NCI-H524 treated with DMSO at 0.1 percent for 48 hours (cell line): ENCODE measurements at regions not wholly inside any gene's neighbourhood (a gene's known extent, or its start where the extent isn't known, plus 50 kb on each side); places are given as distances from the start of the nearest gene placed in this dataset.

Experiments
- DNase-seq: peaks from one replicate; lab custom pipeline; 2025; lab: John Stamatoyannopoulos, UW

DNA sequence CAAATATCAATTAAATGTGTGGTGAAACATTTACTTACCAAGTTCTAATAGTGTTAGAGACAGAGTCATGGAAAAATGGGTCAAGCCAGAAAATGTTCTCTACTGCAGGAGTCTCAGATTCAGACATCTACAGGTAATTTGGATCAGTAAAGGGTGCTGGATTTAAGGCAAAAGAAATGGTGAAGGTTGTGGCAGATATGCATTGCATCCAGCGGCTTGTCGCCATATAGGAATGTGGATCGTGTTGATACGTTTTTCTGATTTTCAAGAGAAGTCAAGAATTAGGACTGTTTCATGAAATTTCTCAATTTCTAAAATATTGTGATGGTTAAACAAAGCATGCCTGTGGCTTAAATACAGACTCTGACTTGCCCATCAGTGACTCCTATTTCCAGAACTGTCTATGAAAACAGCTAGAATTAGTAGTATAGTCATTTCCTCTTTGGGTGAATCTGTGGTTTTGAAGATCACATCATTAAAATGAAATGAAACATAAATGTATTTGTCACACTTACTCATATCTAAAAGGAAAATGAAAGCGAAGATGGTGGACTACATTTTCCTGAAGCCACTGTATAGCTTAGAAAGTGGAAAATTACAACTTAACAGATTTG, 110.1 kb upstream of the VEGFC start:
- no peak for DNase-seq

- DNase-seq, result no peak
These were observed 114.0 kb upstream of the VEGFC start for GRCh38 chr4:176906709-176907108.

GRCh38 chr4:176910646-176911045, 117.9 kb upstream of the VEGFC start:
- DNase-seq, result no peak

GRCh38 chr4:176919631-176920030, 126.9 kb upstream of the VEGFC start:
- DNase-seq, result no peak

DNA sequence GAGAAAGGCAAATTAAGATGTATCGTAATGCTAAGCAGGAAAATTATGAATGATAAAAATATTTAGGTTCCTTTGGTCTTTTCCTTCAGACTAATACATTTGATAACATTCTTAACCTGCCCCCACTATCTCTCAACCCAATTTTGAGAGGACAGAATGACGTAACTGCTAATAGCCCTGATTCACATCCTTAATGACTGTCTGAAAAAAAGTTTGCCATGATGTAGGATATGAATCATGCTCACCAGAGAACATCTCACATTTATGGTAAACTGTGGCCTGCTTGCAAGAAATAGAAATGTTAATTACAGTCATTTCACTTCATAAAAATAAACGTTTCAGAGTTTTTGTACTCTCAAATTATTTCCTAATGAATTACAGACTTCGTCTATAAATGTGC, 128.0 kb upstream of the VEGFC start:
- no peak for DNase-seq

DNA sequence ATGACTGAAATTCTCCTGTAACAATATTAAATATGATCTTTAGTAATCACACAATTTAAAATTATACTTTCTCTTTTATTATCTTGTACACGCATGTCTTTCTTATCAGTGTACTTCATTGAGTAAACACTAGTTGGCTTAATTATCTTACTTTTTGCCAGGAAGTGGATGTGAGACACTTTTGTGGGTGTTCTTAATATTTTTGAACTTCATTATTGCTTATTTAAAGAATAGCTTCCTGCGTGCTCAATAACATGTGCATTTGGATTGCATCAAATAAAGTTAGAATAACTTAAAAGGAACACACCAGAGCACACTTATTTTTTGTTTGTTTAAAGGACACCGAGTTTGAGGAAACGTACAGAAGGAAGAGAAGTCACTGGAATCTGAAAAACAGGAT, 128.5 kb upstream of the VEGFC start:
- DNase-seq, result no peak

- no peak for DNase-seq
These were observed 131.5 kb upstream of the VEGFC start for GRCh38 chr4:176924238-176924637.

DNA sequence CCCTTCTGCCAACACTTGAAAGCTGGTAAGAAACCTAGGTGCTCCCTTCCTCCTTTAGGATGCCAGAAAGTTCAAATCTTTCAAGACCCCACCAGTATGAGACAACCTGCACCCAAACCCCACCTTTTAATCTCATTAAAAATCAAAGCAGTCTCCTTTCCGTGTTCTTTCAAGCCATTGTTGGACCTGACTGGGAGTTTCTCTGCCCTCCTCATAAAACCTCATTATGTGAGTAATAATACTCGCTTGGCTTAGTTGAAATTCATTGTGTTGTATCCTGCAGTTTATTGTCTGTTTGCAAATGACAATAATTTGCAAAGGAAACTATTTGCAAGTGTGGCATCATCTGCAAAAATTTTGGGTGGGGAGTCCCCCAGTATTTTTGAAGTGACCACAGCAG, 133.2 kb upstream of the VEGFC start:
- no peak for DNase-seq

DNA sequence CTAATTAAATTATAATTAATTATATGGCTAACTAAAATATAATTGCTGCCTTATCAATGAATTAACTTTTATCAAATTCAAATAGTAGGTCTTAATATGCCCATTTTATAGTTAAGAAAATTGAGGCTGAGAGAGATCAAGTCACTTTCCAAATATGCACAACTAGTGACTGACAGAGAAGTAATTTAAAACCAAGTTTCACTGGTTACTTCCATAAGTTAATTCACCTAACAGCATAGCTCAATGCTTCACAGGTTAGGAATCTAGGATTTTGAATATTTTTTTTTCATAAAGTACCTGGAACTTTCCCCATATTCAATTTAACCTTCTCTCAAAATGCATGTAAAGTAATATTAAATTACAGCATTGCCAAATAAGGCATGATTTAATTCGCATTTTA, 134.4 kb upstream of the VEGFC start:
- DNase-seq, result no peak

GRCh38 chr4:176927664-176928063, 134.9 kb upstream of the VEGFC start:
- DNase-seq, result no peak

GRCh38 chr4:176939445-176939844, 146.7 kb upstream of the VEGFC start:
- DNase-seq, result no peak

- DNase-seq, result no peak
These were observed 152.6 kb upstream of the VEGFC start for GRCh38 chr4:176945334-176945733.

DNA sequence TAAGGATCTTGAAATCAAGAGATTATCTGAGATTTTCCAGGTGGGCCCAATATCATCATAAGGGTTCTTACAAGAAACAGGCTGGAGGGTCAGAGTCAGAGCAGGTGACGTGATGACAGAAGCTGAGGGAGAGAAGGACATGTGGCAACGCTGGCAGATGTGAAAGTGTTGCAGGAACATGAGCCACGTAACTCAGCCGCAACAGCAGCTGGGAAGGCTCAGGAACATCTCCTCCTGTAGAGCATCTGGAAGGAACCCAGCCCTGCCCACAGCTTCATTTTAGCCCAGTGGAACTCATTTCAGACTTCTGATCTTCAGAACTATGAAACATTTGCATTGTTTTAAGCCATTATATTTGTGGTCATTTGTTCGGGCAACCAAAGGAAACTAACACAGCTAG, 156.3 kb upstream of the VEGFC start:
- no peak for DNase-seq

GRCh38 chr4:176953021-176953420, 160.3 kb upstream of the VEGFC start:
- DNase-seq, result no peak

GRCh38 chr4:176957353-176958118, 164.8 kb upstream of the VEGFC start:
- DNase-seq, result no peak

DNA sequence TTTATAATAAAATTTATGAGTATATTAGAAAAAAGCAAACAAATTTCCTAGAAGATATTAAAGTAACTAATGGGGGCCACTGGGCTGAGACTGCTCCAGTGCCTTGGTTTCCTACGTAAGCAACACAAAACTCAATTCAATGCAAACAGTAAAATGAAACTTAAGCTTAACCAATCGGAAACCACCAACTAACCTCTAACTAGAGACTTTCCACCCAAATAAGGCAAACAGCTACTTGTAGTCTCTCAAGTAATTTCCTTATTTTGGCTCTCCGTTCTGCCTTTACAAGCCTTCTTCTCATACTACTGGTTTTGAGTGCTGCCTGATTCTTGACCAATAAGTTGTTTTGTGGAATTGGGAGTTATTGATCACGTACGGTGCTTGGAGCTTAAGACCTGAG, 167.3 kb upstream of the VEGFC start:
- DNase-seq, result no peak

DNA sequence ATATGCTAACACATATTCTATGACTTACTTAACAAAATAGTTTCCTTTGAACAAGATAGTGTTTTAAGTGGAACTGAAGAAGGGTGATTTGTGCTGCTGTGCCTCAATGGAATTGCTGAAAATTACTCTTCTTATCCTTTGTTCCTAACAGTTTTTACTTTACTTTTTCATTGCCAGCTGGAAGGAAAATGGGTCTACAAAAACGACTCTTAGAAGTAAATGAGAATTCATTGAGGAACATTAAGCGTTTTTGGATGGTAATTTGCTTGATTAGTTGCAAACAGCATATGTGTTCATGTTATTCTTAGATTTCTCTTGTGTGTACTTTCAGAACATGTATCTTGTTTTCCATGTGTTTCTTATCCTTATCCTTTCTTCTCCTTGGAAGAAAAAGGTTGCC, 170.4 kb upstream of the VEGFC start:
- DNase-seq, result no peak

DNA sequence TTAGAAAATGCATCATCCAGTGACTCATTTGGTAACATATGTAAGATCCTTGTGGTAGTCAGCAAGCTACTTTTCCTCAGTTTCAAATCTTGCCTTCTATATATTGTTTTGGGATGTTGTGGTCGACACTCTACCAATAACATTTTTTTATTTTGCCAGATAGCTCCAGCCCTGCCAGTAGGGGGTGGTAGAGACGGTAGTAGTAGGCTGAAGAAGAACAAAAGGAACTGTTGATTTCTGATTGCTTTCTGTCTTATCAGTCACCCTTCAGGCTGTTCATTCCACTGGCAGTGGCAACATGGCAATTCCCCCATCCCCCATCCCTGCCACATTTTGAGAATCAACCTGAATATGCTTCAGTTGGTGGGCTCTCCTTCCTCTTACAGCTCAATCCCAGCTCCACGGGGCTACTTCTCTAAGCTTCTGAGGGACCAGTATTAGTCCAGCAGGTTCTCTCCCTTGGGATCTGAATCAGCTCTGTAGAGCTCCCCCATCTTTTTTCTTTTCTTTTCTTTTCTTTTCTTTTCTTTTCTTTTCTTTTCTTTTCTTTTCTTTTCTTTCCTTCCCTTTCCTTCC, 171.5 kb upstream of the VEGFC start:
- no peak for DNase-seq

DNA sequence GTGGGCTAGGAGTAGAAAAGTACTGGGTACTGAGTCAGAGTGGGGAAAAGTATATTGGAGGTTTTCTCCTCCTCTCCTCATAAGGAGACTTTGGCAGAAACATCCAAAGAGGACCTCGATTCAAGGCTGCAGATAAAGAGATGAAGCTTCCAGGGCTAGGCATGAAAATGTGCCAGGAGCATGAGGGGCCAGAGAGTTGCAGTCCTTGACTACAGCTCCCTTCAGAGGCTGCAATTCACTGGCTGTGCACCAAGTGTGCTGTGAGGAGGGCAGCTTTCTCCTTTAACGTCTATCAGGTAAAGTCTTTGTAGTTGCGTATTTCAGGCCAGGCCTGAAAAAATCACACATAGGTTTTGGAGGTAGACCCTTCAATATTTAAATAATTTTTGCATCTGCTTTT, 174.9 kb upstream of the VEGFC start:
- no peak for DNase-seq

- no peak for DNase-seq
These were observed 175.4 kb upstream of the VEGFC start for GRCh38 chr4:176968094-176968493.

DNA sequence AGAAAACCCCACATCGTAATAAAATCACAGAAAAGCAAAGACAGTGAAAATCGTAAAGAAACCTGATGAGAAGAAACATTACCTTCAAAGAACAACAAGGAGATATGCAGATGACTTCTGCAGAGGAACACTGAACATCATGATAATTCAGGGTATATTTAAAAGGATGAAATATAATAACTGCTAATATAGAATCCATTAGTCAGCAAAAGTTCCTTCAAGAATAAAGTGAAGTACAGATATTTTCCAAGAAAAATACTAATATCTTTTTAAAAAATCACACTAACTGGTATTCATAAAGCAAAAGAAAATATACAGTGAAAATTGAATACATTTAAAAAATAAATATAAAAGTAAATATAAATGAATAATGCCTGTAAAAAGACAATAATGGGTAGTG, 176.3 kb upstream of the VEGFC start:
- no peak for DNase-seq

DNA sequence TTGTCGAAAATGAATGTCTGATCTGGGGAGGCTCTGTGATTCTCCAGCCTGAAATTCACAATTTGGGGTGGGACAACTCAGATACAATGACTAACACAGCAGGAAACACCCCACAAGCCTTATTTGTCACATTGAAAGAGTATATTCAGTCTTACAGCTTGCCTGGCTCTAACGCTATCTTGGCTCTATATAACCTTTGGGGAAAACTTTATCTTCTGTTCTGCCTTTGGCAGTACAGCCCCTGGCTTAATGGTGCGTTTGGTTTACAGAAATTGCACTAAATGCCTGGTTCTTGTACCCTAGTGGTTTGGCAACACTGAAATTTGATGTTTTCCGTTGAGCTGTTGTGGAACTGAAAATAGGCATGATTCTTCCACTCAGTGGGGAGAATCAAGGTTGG, 178.1 kb upstream of the VEGFC start:
- DNase-seq, result no peak

GRCh38 chr4:176971576-176972115, 178.9 kb upstream of the VEGFC start:
- no peak for DNase-seq
